ENCODE measurements at regions not wholly inside any gene's neighbourhood (a gene's known extent, or its start where the extent isn't known, plus 50 kb on each side); places are given as distances from the start of the nearest gene placed in this dataset.

DNA sequence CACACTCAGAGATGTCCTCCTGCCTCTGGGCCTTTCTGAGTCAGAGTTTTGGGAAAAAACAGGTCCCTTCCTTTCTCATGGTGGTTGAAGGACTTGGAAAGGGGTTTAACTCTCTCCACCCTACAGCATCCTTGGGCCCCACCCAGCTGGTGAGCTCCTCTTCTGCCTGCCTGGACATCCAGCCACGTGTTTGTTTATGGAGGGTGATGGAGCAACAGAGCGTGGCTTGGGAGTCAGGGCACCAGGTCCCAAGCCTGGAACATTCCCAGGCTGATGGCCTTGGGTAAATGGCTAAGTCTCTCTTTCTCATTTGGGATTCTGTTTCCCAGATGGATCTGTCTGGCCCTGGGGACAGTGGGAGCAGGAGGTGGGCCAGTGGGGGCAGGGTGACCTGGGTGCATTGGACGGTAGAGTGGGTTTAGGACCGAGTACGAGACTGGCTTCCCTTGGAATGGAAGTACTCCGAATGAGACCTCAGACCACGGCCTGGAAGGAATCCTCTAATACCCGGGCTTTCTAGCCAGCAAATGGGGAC, 141.1 kb upstream of the IRX2 start:
- no peak overlapping the region for H3K4me3 ChIP-seq (replicated peaks in 1 of 3; ENCODE audit: low read depth in 2 of 3, low read length in 3 of 3)
- no peak overlapping the region for H2AFZ ChIP-seq (ENCODE audit: insufficient read depth, low read depth, low read length, poor library complexity, severe bottlenecking)
- H3K9me3 ChIP-seq (replicated peaks in 1 of 2; ENCODE audit: control insufficient read depth in 1 of 2, insufficient read depth in 1 of 2, low read length in 2 of 2): peaks cover 18 to 77% of the 10 kb centered on the region in 2 donors
- H3K4me1 Mint-ChIP-seq: no peaks in the 10 kb centered on the region
- no peak for DNase-seq
- no peaks in the 10 kb centered on the region for H3K36me3 Mint-ChIP-seq
- H3K4me3 Mint-ChIP-seq: no peak overlapping the region
- H3K27ac Mint-ChIP-seq: no peak overlapping the region
- intact Hi-C loops (cut with micrococcal nuclease): no loop called here
- H3K79me2 ChIP-seq (ENCODE audit: insufficient read depth, low read length): no peaks in the 10 kb centered on the region
- H3K4me2 ChIP-seq (replicated peaks; ENCODE audit: extremely low read depth, low read length, poor library complexity, severe bottlenecking): no peak overlapping the region
- H4K20me1 ChIP-seq (ENCODE audit: insufficient read depth, low read length): no peaks in the 10 kb centered on the region
- no peaks in the 10 kb centered on the region for H3K36me3 ChIP-seq (replicated peaks in 1 of 2; ENCODE audit: control insufficient read depth in 1 of 2, insufficient read depth in 2 of 2, low read length in 2 of 2)
- no peaks in the 10 kb centered on the region for H3K27me3 Mint-ChIP-seq (ENCODE audit: low read depth in 3 of 3)
- H3K4me1 ChIP-seq (ENCODE audit: control insufficient read depth in 1 of 2, insufficient read depth in 2 of 2, low read length in 2 of 2): no peaks in the 10 kb centered on the region
- H3K27ac ChIP-seq (ENCODE audit: low read depth in 1 of 2, low read length in 2 of 2): no peak overlapping the region
- no peaks in the 10 kb centered on the region for H3K27me3 ChIP-seq (ENCODE audit: control insufficient read depth in 2 of 2, insufficient read depth in 2 of 2, low read length in 2 of 2)
- peaks cover 8 to 38% (median 14%) of the 10 kb centered on the region in 7 donors for H3K9me3 Mint-ChIP-seq
- H3K9ac ChIP-seq (ENCODE audit: insufficient read depth, low read length, poor library complexity, severe bottlenecking): no peak overlapping the region
- 84% methylated on average over 7 of the region's 8 CpGs for WGBS (ENCODE audit: insufficient coverage)
- TF ChIP-seq, protein P1, sequence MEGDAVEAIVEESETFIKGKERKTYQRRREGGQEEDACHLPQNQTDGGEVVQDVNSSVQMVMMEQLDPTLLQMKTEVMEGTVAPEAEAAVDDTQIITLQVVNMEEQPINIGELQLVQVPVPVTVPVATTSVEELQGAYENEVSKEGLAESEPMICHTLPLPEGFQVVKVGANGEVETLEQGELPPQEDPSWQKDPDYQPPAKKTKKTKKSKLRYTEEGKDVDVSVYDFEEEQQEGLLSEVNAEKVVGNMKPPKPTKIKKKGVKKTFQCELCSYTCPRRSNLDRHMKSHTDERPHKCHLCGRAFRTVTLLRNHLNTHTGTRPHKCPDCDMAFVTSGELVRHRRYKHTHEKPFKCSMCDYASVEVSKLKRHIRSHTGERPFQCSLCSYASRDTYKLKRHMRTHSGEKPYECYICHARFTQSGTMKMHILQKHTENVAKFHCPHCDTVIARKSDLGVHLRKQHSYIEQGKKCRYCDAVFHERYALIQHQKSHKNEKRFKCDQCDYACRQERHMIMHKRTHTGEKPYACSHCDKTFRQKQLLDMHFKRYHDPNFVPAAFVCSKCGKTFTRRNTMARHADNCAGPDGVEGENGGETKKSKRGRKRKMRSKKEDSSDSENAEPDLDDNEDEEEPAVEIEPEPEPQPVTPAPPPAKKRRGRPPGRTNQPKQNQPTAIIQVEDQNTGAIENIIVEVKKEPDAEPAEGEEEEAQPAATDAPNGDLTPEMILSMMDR (IDR thresholded peaks at IDR 0.05): no peak

- intact Hi-C loops (cut with micrococcal nuclease): no loop called here
Measured at GRCh38 chr5:2891781-2892180, 140.3 kb upstream of the IRX2 start.

More at GRCh38 chr5:2891781-2892180, 140.3 kb upstream of the IRX2 start:
- no CpG with 5 or more reads among the region's 3 CpGs for WGBS (ENCODE audit: insufficient coverage)
- H3K36me3 Mint-ChIP-seq: no peaks in the 10 kb centered on the region
- Histone ChIP-seq H3K36me3 (replicated peaks in 1 of 2; ENCODE audit: control insufficient read depth in 1 of 2, insufficient read depth in 2 of 2, low read length in 2 of 2) (no peaks in the 10 kb centered on the region), H3K4me2 (replicated peaks; ENCODE audit: extremely low read depth, low read length, poor library complexity, severe bottlenecking) (no peak overlapping the region), H3K4me3 (replicated peaks in 1 of 3; ENCODE audit: low read depth in 2 of 3, low read length in 3 of 3) (no peak overlapping the region), H4K20me1 (ENCODE audit: insufficient read depth, low read length) (no peaks in the 10 kb centered on the region), H3K9ac (ENCODE audit: insufficient read depth, low read length, poor library complexity, severe bottlenecking) (no peak overlapping the region), H3K9me3 (replicated peaks in 1 of 2; ENCODE audit: control insufficient read depth in 1 of 2, insufficient read depth in 1 of 2, low read length in 2 of 2) (peaks cover 18 to 69% of the 10 kb centered on the region in 2 donors), H3K27ac (ENCODE audit: low read depth in 1 of 2, low read length in 2 of 2) (no peak overlapping the region), H3K4me1 (ENCODE audit: control insufficient read depth in 1 of 2, insufficient read depth in 2 of 2, low read length in 2 of 2) (no peaks in the 10 kb centered on the region), H2AFZ (ENCODE audit: insufficient read depth, low read depth, low read length, poor library complexity, severe bottlenecking) (no peak overlapping the region), H3K27me3 (ENCODE audit: control insufficient read depth in 2 of 2, insufficient read depth in 2 of 2, low read length in 2 of 2) (no peaks in the 10 kb centered on the region), H3K79me2 (ENCODE audit: insufficient read depth, low read length) (no peaks in the 10 kb centered on the region)
- H3K4me1 Mint-ChIP-seq: no peaks in the 10 kb centered on the region
- peaks cover 6 to 33% (median 13%) of the 10 kb centered on the region in 7 donors for H3K9me3 Mint-ChIP-seq
- no peak overlapping the region for H3K4me3 Mint-ChIP-seq
- TF ChIP-seq, protein P1 (IDR thresholded peaks at IDR 0.05): no peak
- DNase-seq: no peak
- no peak overlapping the region for H3K27ac Mint-ChIP-seq
- H3K27me3 Mint-ChIP-seq (ENCODE audit: low read depth in 3 of 3): no peaks in the 10 kb centered on the region
